ENCODE measurements at regions not wholly inside any gene's neighbourhood (a gene's known extent, or its start where the extent isn't known, plus 50 kb on each side); places are given as distances from the start of the nearest gene placed in this dataset.

DNA sequence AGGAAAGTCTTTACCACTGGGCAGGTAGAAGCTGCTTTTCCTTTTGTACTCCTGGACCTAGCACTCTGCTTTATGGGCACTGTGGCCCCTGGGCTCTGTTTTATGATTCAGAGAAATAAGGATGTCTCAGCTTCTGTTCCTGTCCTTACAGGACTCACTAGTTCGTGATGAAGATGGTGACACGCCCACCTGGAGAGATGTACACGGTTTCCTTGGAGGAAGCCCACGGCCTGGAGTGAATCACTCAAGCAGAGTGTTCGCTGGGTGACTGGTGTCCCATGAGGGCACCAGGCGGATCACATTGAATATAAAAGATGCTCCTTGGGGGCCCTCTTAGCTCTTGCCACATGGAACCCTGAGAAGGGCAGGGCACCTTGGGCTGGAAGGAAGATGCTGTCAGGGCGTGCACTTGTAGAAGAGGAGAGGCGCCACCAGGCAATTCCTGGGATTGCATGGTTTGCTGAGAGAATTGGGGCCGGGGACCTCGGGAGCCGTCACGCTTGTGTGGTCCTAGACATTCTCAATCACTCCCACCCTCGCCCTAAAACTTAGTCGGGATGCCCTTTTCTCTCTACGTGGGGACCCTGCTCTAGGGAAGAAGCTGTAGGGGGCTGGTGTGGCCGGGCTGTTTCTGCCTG lies 202.6 kb downstream of the TSHZ3 start:
- no peak for DNase-seq (ENCODE audit: low spot score in 2 of 2)
- no peaks in the 10 kb centered on the region for H3K36me3 ChIP-seq
- no peaks in the 10 kb centered on the region for H3K4me1 ChIP-seq
- intact Hi-C loops (cut with DNase I) = no loop called here
- no peaks in the 10 kb centered on the region for H3K27me3 ChIP-seq
- no peak overlapping the region for H3K4me3 ChIP-seq
- no peaks in the 10 kb centered on the region for H3K9me3 ChIP-seq
- no peak overlapping the region for H3K27ac ChIP-seq
- TF ChIP-seq, protein P1, sequence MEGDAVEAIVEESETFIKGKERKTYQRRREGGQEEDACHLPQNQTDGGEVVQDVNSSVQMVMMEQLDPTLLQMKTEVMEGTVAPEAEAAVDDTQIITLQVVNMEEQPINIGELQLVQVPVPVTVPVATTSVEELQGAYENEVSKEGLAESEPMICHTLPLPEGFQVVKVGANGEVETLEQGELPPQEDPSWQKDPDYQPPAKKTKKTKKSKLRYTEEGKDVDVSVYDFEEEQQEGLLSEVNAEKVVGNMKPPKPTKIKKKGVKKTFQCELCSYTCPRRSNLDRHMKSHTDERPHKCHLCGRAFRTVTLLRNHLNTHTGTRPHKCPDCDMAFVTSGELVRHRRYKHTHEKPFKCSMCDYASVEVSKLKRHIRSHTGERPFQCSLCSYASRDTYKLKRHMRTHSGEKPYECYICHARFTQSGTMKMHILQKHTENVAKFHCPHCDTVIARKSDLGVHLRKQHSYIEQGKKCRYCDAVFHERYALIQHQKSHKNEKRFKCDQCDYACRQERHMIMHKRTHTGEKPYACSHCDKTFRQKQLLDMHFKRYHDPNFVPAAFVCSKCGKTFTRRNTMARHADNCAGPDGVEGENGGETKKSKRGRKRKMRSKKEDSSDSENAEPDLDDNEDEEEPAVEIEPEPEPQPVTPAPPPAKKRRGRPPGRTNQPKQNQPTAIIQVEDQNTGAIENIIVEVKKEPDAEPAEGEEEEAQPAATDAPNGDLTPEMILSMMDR (IDR thresholded peaks at IDR 0.05) = no peak

- intact Hi-C loops (cut with DNase I) = no loop called here
- H3K36me3 ChIP-seq = no peaks in the 10 kb centered on the region
- no peaks in the 10 kb centered on the region for H3K4me1 ChIP-seq
- H3K9me3 ChIP-seq = no peaks in the 10 kb centered on the region
- no peak for DNase-seq (ENCODE audit: low spot score in 2 of 2)
- no peaks in the 10 kb centered on the region for H3K27me3 ChIP-seq
- TF ChIP-seq, protein P1 (IDR thresholded peaks at IDR 0.05) = no peak
- no peak overlapping the region for H3K27ac ChIP-seq
- H3K4me3 ChIP-seq = no peak overlapping the region
Measured at GRCh38 chr19:31146015-31146414, 203.2 kb downstream of the TSHZ3 start.

GRCh38 chr19:31145007-31145406 lies 204.2 kb downstream of the TSHZ3 start:
- Histone ChIP-seq H3K4me1 (no peaks in the 10 kb centered on the region), H3K36me3 (no peaks in the 10 kb centered on the region), H3K27ac (no peak overlapping the region), H3K4me3 (no peak overlapping the region), H3K27me3 (no peaks in the 10 kb centered on the region), H3K9me3 (no peaks in the 10 kb centered on the region)
- DNase-seq (ENCODE audit: low spot score in 2 of 2) = no peak
- TF ChIP-seq, protein P1 (IDR thresholded peaks at IDR 0.05) = no peak
- intact Hi-C loops (cut with DNase I) = no loop called here

DNA sequence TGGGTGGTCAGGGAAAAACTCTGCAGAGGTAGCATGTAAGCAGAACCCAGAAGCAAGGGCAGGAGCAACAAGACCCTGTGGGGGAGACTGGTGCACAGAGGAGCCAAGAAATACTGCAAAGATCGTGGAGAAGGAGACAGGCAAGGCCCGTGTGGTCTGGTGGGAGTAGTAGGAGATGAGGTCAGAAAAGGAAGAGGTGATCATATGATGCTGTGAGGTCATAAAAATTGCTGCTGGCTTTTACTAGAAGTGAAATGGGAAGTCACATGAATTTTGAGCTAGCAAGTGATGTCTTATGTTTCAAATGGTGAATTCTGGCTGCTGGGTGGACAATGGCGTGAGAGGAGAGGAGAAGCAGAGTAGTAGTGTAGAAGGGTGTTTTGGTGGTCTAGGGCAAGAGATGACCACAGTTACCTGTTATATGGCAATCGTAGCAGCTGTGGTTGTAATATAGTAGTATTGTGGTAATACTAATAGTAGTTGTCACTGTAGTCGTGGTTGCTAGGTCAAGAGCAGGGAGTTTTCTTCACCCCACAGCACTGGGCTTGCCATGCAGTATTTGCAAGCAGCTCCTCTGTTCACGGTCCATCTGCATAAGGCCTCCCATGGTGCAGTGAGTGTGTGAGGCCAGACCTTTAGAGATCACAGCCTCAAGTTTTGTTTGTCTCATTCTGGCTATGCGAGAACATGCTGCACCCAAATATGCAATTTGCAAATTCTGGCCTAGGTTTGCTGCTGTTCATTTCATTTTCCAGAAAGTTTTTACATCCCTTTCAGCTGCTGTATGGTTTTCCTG lies 205.0 kb downstream of the TSHZ3 start:
- Histone ChIP-seq H3K36me3 (no peaks in the 10 kb centered on the region), H3K4me1 (no peaks in the 10 kb centered on the region), H3K27ac (no peak overlapping the region), H3K9me3 (no peaks in the 10 kb centered on the region), H3K27me3 (no peaks in the 10 kb centered on the region), H3K4me3 (no peak overlapping the region)
- intact Hi-C loops (cut with DNase I) = no loop called here
- DNase-seq (ENCODE audit: low spot score in 2 of 2) = no peak
- TF ChIP-seq, protein P1 (IDR thresholded peaks at IDR 0.05) = no peak

DNA sequence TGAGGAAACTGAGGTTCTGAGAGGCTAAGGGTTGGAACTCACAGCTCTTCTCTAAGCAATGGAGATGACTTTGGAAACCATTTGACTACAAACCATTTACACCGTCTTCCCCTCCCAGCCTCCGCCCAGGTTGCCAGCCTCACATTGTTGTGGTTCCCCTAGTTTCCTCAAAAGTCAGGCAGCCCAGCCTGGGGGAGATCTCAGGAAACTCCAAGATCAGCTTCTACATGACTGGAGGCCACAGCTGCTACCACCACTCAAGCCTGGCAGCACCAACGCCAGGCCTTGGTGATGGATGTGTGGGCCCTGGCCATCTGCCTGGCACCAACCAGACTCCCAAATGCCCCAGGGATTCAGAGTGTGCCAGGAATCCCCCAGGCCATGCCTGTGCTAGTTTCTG lies 207.9 kb downstream of the TSHZ3 start:
- intact Hi-C loops (cut with DNase I) = no loop called here
- no peaks in the 10 kb centered on the region for H3K27me3 ChIP-seq
- no peak overlapping the region for H3K4me3 ChIP-seq
- H3K27ac ChIP-seq = no peak overlapping the region
- H3K4me1 ChIP-seq = no peaks in the 10 kb centered on the region
- no peaks in the 10 kb centered on the region for H3K9me3 ChIP-seq
- TF ChIP-seq, protein P1 (IDR thresholded peaks at IDR 0.05) = no peak
- no peak for DNase-seq (ENCODE audit: low spot score in 2 of 2)
- no peaks in the 10 kb centered on the region for H3K36me3 ChIP-seq

All from ascending aorta (tissue), 2 donors.